ENCODE measurements at regions not wholly inside any gene's neighbourhood (a gene's known extent, or its start where the extent isn't known, plus 50 kb on each side); places are given as distances from the start of the nearest gene placed in this dataset.

GRCh38 chr11:129265125-129265788, 73.1 kb upstream of the ARHGAP32 start:
- DNase-seq, result no peak

DNA sequence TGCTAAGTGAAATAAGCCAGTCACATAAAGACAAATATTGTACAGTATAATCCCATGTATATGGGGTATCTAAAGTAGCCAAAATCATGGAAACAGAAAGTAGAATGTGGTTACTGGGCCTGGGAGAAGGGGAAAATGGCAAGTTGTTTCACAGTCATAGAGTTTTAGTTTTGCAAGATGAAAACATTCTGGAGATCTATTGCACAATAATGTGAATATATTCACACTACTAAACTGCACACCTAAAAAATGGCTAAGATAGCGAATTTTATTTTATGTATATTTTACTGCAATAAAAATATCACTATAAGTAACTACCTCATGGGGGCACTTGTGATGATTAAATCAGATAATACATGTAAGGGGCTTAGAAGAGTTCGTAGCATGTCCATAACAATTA, 72.0 kb upstream of the ARHGAP32 start:
- DNase-seq, result no peak

GRCh38 chr11:129260750-129261149, 68.6 kb upstream of the ARHGAP32 start:
- no peak for DNase-seq

DNA sequence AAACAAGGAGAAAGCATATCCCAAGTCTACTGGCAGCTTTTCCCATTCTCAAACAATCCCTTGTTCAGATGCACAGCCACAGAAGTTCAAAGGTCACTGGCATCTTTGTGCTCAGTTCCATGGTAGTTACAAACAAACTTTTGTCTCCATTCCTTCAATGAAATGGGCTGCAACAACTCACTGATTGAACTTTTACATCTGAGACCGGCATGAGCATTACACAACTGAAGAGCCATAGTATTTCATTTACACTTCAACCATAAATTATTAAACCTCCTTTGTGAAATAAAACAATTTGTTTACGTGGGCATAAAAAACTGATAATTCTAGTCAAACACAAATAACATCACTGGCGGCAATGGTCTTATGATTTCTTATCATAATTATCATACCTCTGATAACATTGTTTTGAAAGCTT, 67.8 kb upstream of the ARHGAP32 start:
- no peak for DNase-seq

DNA sequence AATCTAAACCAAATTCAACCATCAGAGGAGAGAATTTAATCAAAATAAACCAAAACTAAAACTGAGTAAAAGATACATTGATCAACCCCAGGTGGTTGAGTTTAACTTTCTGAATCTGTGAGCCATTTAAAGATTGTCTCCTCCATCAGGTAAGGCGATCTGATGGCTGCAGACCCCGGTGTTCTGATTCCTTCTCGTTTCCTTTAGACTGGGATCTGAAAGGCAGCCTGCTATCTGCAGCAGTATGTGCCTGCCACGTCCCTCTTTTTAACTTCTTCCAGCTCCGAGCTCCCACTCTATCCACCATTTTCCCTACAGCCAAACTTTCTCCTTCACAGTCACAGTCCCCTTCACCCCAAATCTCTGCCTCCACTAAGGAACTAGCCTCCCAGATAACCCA, 66.1 kb upstream of the ARHGAP32 start:
- DNase-seq, result no peak

GRCh38 chr11:129257512-129257911, 65.4 kb upstream of the ARHGAP32 start:
- DNase-seq, result no peak

GRCh38 chr11:129252621-129253020, 60.5 kb upstream of the ARHGAP32 start:
- no peak for DNase-seq

GRCh38 chr11:129251067-129251466, 58.9 kb upstream of the ARHGAP32 start:
- no peak for DNase-seq

GRCh38 chr11:129249923-129250322, 57.8 kb upstream of the ARHGAP32 start:
- DNase-seq, result no peak

GRCh38 chr11:129249351-129249750, 57.2 kb upstream of the ARHGAP32 start:
- no peak for DNase-seq

GRCh38 chr11:129248618-129249017, 56.5 kb upstream of the ARHGAP32 start:
- DNase-seq, result no peak

DNA sequence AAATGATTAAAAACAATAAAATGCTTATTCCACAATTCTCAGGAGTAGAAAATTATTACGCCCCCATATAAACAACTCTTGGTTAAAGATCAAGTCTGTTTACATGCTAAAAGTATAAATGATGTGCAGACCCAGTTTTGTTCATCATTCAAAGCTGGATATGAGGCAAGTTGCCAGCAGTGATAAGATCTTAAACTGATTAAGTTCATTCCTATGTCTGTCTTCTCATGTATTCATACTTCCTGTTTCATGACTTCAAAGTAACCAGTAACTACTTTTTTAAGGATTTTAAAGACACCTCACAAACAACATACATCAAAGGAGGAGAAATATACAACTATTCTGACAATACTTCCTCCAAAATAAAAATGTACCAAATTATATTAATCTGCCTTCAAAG, 55.0 kb upstream of the ARHGAP32 start:
- DNase-seq, result no peak

DNA sequence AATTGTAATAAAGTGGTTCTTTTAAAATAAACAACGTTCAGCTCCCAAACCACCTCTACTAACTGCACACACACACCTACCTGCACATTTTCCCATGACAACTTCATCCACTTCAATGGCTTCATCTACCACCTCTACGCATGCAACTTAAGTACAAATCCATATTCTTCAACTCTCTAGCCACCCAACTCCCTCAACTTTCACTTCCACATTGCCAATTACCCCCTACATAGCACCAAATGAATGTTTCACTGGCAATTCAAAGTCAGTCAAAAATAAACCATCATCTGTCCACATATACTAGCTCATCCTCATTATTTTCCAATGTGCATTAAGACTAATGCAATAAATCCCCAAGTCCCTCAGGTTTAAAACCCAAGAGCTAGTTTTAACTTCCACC, 50.7 kb upstream of the ARHGAP32 start:
- no peak for DNase-seq

Measured in NCI-H2081 treated with DMSO at 0.1 percent for 48 hours (cell line).